ENCODE measurements at regions not wholly inside any gene's neighbourhood (a gene's known extent, or its start where the extent isn't known, plus 50 kb on each side); places are given as distances from the start of the nearest gene placed in this dataset.

GRCh38 chrX:151830911-151831310 lies 81.8 kb upstream of the MAGEA4 start:
- DNase-seq: peak; percentile 7
- no peaks in the 10 kb centered on the region for H3K27me3 ChIP-seq (replicated peaks)
- H3K36me3 ChIP-seq (replicated peaks): no peaks in the 10 kb centered on the region
- TF ChIP-seq CTCF (IDR thresholded peaks at IDR 0.05; ENCODE audit: low read depth, low read length, missing control alignments): no peak
- in situ Hi-C loops (cut with HindIII; ENCODE audit: low pct_ligation_motif_present, low sequenced_read_pairs): no loop called here
- H3K27ac ChIP-seq: no peak overlapping the region
- no peak overlapping the region for H3K4me3 ChIP-seq (ENCODE audit: low read depth, low read length)

GRCh38 chrX:151852294-151852693 lies 60.4 kb upstream of the MAGEA4 start:
- no peak for DNase-seq
- H3K4me3 ChIP-seq (ENCODE audit: low read depth, low read length): no peak overlapping the region
- no peak overlapping the region for H3K27ac ChIP-seq
- in situ Hi-C loops (cut with HindIII; ENCODE audit: low pct_ligation_motif_present, low sequenced_read_pairs): no loop called here
- H3K27me3 ChIP-seq (replicated peaks): no peaks in the 10 kb centered on the region
- peak; percentile 17 for TF ChIP-seq CTCF (IDR thresholded peaks at IDR 0.05; ENCODE audit: low read depth, low read length, missing control alignments)
- H3K36me3 ChIP-seq (replicated peaks): no peaks in the 10 kb centered on the region

- in situ Hi-C loops (cut with HindIII; ENCODE audit: low pct_ligation_motif_present, low sequenced_read_pairs): no loop called here
These were observed 57.8 kb upstream of the MAGEA4 start for GRCh38 chrX:151854726-151855495.

GRCh38 chrX:151859481-151859880 lies 53.2 kb upstream of the MAGEA4 start:
- in situ Hi-C loops (cut with HindIII; ENCODE audit: low pct_ligation_motif_present, low sequenced_read_pairs): no loop called here
- DNase-seq: no peak

More at GRCh38 chrX:151854726-151855495, 57.8 kb upstream of the MAGEA4 start:
- Histone ChIP-seq H3K27me3 (replicated peaks) (no peaks in the 10 kb centered on the region), H3K4me3 (ENCODE audit: low read depth, low read length) (no peak overlapping the region), H3K36me3 (replicated peaks) (no peaks in the 10 kb centered on the region), H3K27ac (no peak overlapping the region)
- TF ChIP-seq CTCF (IDR thresholded peaks at IDR 0.05; ENCODE audit: low read depth, low read length, missing control alignments): no peak
- no peak for DNase-seq

GRCh38 chrX:151860827-151861226 lies 51.9 kb upstream of the MAGEA4 start:
- Histone ChIP-seq H3K36me3 (replicated peaks) (no peaks in the 10 kb centered on the region), H3K27ac (no peak overlapping the region), H3K4me3 (ENCODE audit: low read depth, low read length) (no peak overlapping the region), H3K27me3 (replicated peaks) (no peaks in the 10 kb centered on the region)
- no peak for TF ChIP-seq CTCF (IDR thresholded peaks at IDR 0.05; ENCODE audit: low read depth, low read length, missing control alignments)
- no peak for DNase-seq
- in situ Hi-C loops (cut with HindIII; ENCODE audit: low pct_ligation_motif_present, low sequenced_read_pairs): no loop called here

More at GRCh38 chrX:151859481-151859880, 53.2 kb upstream of the MAGEA4 start:
- H3K4me3 ChIP-seq (ENCODE audit: low read depth, low read length): no peak overlapping the region
- no peak for TF ChIP-seq CTCF (IDR thresholded peaks at IDR 0.05; ENCODE audit: low read depth, low read length, missing control alignments)
- no peaks in the 10 kb centered on the region for H3K27me3 ChIP-seq (replicated peaks)
- H3K36me3 ChIP-seq (replicated peaks): no peaks in the 10 kb centered on the region
- H3K27ac ChIP-seq: no peak overlapping the region
